HCT116 (cell line): ENCODE measurements at regions not wholly inside any gene's neighbourhood (a gene's known extent, or its start where the extent isn't known, plus 50 kb on each side); places are given as distances from the start of the nearest gene placed in this dataset.

ENCODE experiments used
- CTCF ChIP-seq, 3 experiments: fragments of 200-600 bp in 1 of 3; sonication (generic) in 1 of 3; IDR thresholded peaks in 2 of 3; conservative IDR thresholded peaks in 1 of 3; 2 replicates each; pipeline ENCODE4 v1.5.1; 2012 to 2017; ENCODE audit warnings: low read depth in 2 of 3, low read length in 2 of 3, antibody characterized with exemption in 1 of 3, borderline replicate concordance in 1 of 3, control low read depth in 1 of 3, mild to moderate bottlenecking in 1 of 3, mixed read lengths in 1 of 3, mixed run types in 1 of 3, moderate library complexity in 1 of 3; ENCODE audit not compliant: insufficient read depth in 1 of 3
- EGR1 ChIP-seq: IDR thresholded peaks from 2 replicates; pipeline ENCODE4 v1.6.1; 2012; ENCODE audit warnings: low read depth
- ELF1 ChIP-seq: IDR thresholded peaks from 2 replicates; pipeline ENCODE4 v1.6.1; 2012; ENCODE audit warnings: low read depth, borderline replicate concordance
- EZH2 ChIP-seq: fragments of 200-600 bp; sonication (generic); IDR thresholded peaks from 2 replicates; pipeline ENCODE4 v1.6.1; 2017; ENCODE audit warnings: antibody characterized with exemption, mixed run types
- JUND ChIP-seq: IDR thresholded peaks from 2 replicates; pipeline ENCODE4 v1.6.1; 2012
- POLR2A ChIP-seq: IDR thresholded peaks from 2 replicates; pipeline ENCODE4 v1.7.0; 2011; ENCODE audit warnings: borderline replicate concordance; ENCODE audit not compliant: insufficient read depth, insufficient read length; ENCODE audit errors: extremely low read depth
- POLR2AphosphoS5 ChIP-seq: IDR thresholded peaks from 2 replicates; pipeline ENCODE4 v1.6.1; 2011; ENCODE audit warnings: mild to moderate bottlenecking, low read depth, low read length, moderate library complexity
- RAD21 ChIP-seq: IDR thresholded peaks from 2 replicates; pipeline ENCODE4 v1.6.1; 2012; ENCODE audit warnings: low read depth, mild to moderate bottlenecking
- SIN3A ChIP-seq: IDR thresholded peaks from 2 replicates; pipeline ENCODE4 v1.6.1; 2012; ENCODE audit warnings: low read depth
- TCF7L2 ChIP-seq: IDR thresholded peaks from 2 replicates; pipeline ENCODE4 v1.7.0; 2011; ENCODE audit warnings: borderline replicate concordance, inconsistent platforms; ENCODE audit not compliant: insufficient read depth, insufficient read length; ENCODE audit errors: extremely low read depth
- ZBTB33 ChIP-seq: IDR thresholded peaks from 2 replicates; pipeline ENCODE4 v1.6.1; 2011; ENCODE audit warnings: mild to moderate bottlenecking, low read length, moderate library complexity; ENCODE audit not compliant: insufficient replicate concordance; ENCODE audit errors: extremely low read depth
- TF ChIP-seq, protein P1 (sequence below): IDR thresholded peaks from 2 replicates; pipeline ENCODE4 v1.6.1; 2012

GRCh38 chr15:37813306-37813705, 121.1 kb upstream of the TMCO5A start:
- TF ChIP-seq EZH2, result no peak
- TF ChIP-seq JUND, result no peak
- TF ChIP-seq CTCF (IDR thresholded peaks at IDR 0.05 in 2 of 3, conservative IDR thresholded peaks at IDR 0.05 in 1 of 3; ENCODE audit: borderline replicate concordance in 1 of 3, insufficient read depth in 1 of 3, low read depth in 2 of 3, low read length in 2 of 3), result no peak
- TF ChIP-seq POLR2A, result no peak
- no peak for TF ChIP-seq RAD21
- TF ChIP-seq, protein P1, sequence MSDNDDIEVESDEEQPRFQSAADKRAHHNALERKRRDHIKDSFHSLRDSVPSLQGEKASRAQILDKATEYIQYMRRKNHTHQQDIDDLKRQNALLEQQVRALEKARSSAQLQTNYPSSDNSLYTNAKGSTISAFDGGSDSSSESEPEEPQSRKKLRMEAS, result no peak
- TF ChIP-seq TCF7L2, result no peak
- TF ChIP-seq ELF1, result no peak
- TF ChIP-seq EGR1, result no peak
- TF ChIP-seq POLR2AphosphoS5, result no peak
- TF ChIP-seq SIN3A, result no peak
- TF ChIP-seq ZBTB33, result no peak
